Transverse colon (tissue), 4 donors: ENCODE measurements at regions not wholly inside any gene's neighbourhood (a gene's known extent, or its start where the extent isn't known, plus 50 kb on each side); places are given as distances from the start of the nearest gene placed in this dataset.

Experiments used
- DNase-seq: peaks from one replicate; pipeline ENCODE4 v3.0.0-alpha.2; 2019
- H3K27ac ChIP-seq, 4 donors: fragments of 200-600 bp; sonication (generic); 2 replicates each; pipeline ENCODE4 v1.5.1; 2016 to 2018; ENCODE audit warnings: inconsistent platforms in 4 of 4
- H3K27me3 ChIP-seq: fragments of 200-600 bp; sonication (generic); 2 replicates; pipeline ENCODE4 v1.5.1; 2017; ENCODE audit warnings: inconsistent platforms
- H3K36me3 ChIP-seq, 4 donors: fragments of 200-600 bp; sonication (generic); 2 replicates each; pipeline ENCODE4 v1.5.1; 2017 to 2019; ENCODE audit warnings: inconsistent platforms in 4 of 4
- H3K4me1 ChIP-seq, 4 donors: fragments of 200-600 bp; sonication (generic); 2 replicates each; pipeline ENCODE4 v1.5.1; 2017 to 2020; ENCODE audit warnings: inconsistent platforms in 4 of 4
- H3K4me3 ChIP-seq, 4 donors: fragments of 200-600 bp; sonication (generic); 1 replicate in 1 of 4; 2 replicates in 3 of 4; pipeline versions ENCODE4 v1.5.1 to v1.6.1; 2017 to 2019; ENCODE audit warnings: inconsistent platforms in 4 of 4
- H3K9me3 ChIP-seq, 2 donors: fragments of 200-600 bp; sonication (generic); 2 replicates each; pipeline ENCODE4 v1.5.1; 2017 to 2019; ENCODE audit warnings: inconsistent platforms in 2 of 2
- EP300 ChIP-seq: sonication (generic); formaldehyde crosslinking; IDR thresholded peaks from one replicate; pipeline ENCODE4 v1.6.1; 2017; ENCODE audit warnings: antibody characterized with exemption, low read depth
- POLR2A ChIP-seq: fragments of 450-650 bp; IDR thresholded peaks from one replicate; pipeline ENCODE4 v1.6.1; 2016; ENCODE audit warnings: antibody characterized with exemption, mild to moderate bottlenecking, moderate library complexity
- POLR2AphosphoS5 ChIP-seq, 3 donors: sonication (generic); formaldehyde crosslinking; IDR thresholded peaks; one replicate each; pipeline ENCODE4 v1.6.1; 2016; ENCODE audit warnings: antibody characterized with exemption in 3 of 3
- WGBS, 2 donors: methylation state at CpG; one replicate each; pipeline ENCODE4 v1.1.5; 2018; ENCODE audit warnings: low coverage in 1 of 2; 5-methylcytosine and 5-hydroxymethylcytosine counted together
- in situ Hi-C, 4 donors: fragments of 200-750 bp; cut with MboI; loops; one replicate each; pipeline versions ENCODE4 v1.15.0 to v1.15.1; 2017; ENCODE audit warnings: low sequenced_read_pairs in 3 of 4, low pct_ligation_motif_present in 1 of 4, low pct_unique_long_range_greater_than_20kb in 1 of 4
- intact Hi-C: fragments of 100-400 bp; cut with DNase I; formaldehyde crosslinking; loops from one replicate; pipeline ENCODE4 v1.15.1; 2023; ENCODE audit warnings: low total_unique reads
- TF ChIP-seq, protein P1 (sequence below), 5 experiments: fragments of 200-600 bp in 3 of 5; fragments of 450-650 bp in 2 of 5; sonication (generic) in 3 of 5; IDR thresholded peaks; 1 replicate in 2 of 5; 2 replicates in 3 of 5; pipeline ENCODE4 v1.5.1; 2016 to 2017; ENCODE audit warnings: antibody characterized with exemption in 5 of 5, inconsistent platforms in 3 of 5, mild to moderate bottlenecking in 2 of 5, moderate library complexity in 1 of 5

DNA sequence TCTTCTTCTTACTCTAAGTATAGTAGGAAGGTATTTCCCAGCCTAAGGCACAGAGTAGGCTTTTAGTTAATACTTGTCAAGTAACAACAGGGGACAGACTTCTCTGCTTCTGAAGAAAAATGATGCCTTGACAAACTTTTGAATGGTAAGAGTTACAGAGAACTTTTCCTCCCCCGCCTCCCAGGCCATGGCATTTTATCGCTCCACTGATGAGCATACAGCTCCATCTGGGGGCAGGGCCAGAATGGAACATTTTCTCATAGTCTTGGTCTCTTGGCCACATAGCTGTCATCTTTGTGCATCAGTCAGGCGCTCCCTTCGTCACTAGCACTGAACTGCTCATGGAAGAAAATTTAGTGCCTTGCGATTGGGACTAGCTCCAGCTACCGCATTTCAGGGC, 1066.8 kb upstream of the CITED2 start:
- DNase-seq, result peak; percentile 41
- Histone ChIP-seq H3K27me3 (no peaks in the 10 kb centered on the region), H3K27ac (no peak overlapping the region), H3K36me3 (no peaks in the 10 kb centered on the region), H3K4me3 (no peak overlapping the region), H3K9me3 (no peaks in the 10 kb centered on the region), H3K4me1 (peaks cover 0 to 7% (median 3%) of the 10 kb centered on the region in 4 donors)
- WGBS, 2 donors, result 51 to 68% methylated on average over 2 to 6 of the region's 6 CpGs
- intact Hi-C loops (no loop called here), in situ Hi-C loops (loop anchor here in 1 of 4 donors (25.0 kb wide), 1 partner anchor 1054 kb away; no protein-coding TSS in a partner anchor)
- TF ChIP-seq, protein P1, sequence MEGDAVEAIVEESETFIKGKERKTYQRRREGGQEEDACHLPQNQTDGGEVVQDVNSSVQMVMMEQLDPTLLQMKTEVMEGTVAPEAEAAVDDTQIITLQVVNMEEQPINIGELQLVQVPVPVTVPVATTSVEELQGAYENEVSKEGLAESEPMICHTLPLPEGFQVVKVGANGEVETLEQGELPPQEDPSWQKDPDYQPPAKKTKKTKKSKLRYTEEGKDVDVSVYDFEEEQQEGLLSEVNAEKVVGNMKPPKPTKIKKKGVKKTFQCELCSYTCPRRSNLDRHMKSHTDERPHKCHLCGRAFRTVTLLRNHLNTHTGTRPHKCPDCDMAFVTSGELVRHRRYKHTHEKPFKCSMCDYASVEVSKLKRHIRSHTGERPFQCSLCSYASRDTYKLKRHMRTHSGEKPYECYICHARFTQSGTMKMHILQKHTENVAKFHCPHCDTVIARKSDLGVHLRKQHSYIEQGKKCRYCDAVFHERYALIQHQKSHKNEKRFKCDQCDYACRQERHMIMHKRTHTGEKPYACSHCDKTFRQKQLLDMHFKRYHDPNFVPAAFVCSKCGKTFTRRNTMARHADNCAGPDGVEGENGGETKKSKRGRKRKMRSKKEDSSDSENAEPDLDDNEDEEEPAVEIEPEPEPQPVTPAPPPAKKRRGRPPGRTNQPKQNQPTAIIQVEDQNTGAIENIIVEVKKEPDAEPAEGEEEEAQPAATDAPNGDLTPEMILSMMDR (IDR thresholded peaks at IDR 0.05), result peak in 4 of 5 experiments; percentile 32 to 39 (median 35)
- TF ChIP-seq POLR2AphosphoS5 (IDR thresholded peaks at IDR 0.05) (no peak), EP300 (no peak), POLR2A (no peak)

GRCh38 chr6:140440223-140440835, 1065.9 kb upstream of the CITED2 start:
- TF ChIP-seq, protein P1 (IDR thresholded peaks at IDR 0.05), result no peak
- TF ChIP-seq EP300, result no peak
- no peak for TF ChIP-seq POLR2A
- no peak for TF ChIP-seq POLR2AphosphoS5 (IDR thresholded peaks at IDR 0.05)
- in situ Hi-C loops, result loop anchor here in 1 of 4 donors (25.0 kb wide), 1 partner anchor 1053 kb away; no protein-coding TSS in a partner anchor

GRCh38 chr6:140438346-140438735, 1063.9 kb upstream of the CITED2 start:
- WGBS, 2 donors, result 86 to 88% methylated on average over 2 of the region's 2 CpGs
- in situ Hi-C loops, result loop anchor here in 1 of 4 donors (25.0 kb wide), 1 partner anchor 1051 kb away; no protein-coding TSS in a partner anchor

More at GRCh38 chr6:140440223-140440835, 1065.9 kb upstream of the CITED2 start:
- Histone ChIP-seq H3K4me1 (peaks cover 0 to 7% (median 3%) of the 10 kb centered on the region in 4 donors), H3K9me3 (no peaks in the 10 kb centered on the region), H3K4me3 (no peak overlapping the region), H3K27ac (no peak overlapping the region), H3K27me3 (no peaks in the 10 kb centered on the region), H3K36me3 (no peaks in the 10 kb centered on the region)
- no peak for DNase-seq
- 44 to 52% methylated on average over 2 of the region's 2 CpGs for WGBS, 2 donors
- intact Hi-C loops, result no loop called here

GRCh38 chr6:140437619-140438345, 1063.3 kb upstream of the CITED2 start:
- WGBS, 2 donors, result 75 to 78% methylated on average over 3 to 5 of the region's 5 CpGs
- intact Hi-C loops (no loop called here), in situ Hi-C loops (loop anchor here in 1 of 4 donors (25.0 kb wide), 1 partner anchor 1050 kb away; no protein-coding TSS in a partner anchor)
- H3K9me3 ChIP-seq, result no peaks in the 10 kb centered on the region
- H3K27me3 ChIP-seq, result no peaks in the 10 kb centered on the region
- no peaks in the 10 kb centered on the region for H3K36me3 ChIP-seq
- DNase-seq, result no peak
- H3K27ac ChIP-seq, result no peak overlapping the region
- peaks cover 0 to 7% (median 3%) of the 10 kb centered on the region in 4 donors for H3K4me1 ChIP-seq
- TF ChIP-seq POLR2A, result no peak
- TF ChIP-seq POLR2AphosphoS5 (IDR thresholded peaks at IDR 0.05), result no peak
- TF ChIP-seq EP300, result no peak
- TF ChIP-seq, protein P1 (IDR thresholded peaks at IDR 0.05), result no peak
- H3K4me3 ChIP-seq, result no peak overlapping the region

More at GRCh38 chr6:140438346-140438735, 1063.9 kb upstream of the CITED2 start:
- H3K27me3 ChIP-seq, result no peaks in the 10 kb centered on the region
- H3K9me3 ChIP-seq, result no peaks in the 10 kb centered on the region
- peaks cover 0 to 7% (median 3%) of the 10 kb centered on the region in 4 donors for H3K4me1 ChIP-seq
- no peak for DNase-seq
- no peak for TF ChIP-seq EP300
- no peaks in the 10 kb centered on the region for H3K36me3 ChIP-seq
- intact Hi-C loops, result no loop called here
- H3K27ac ChIP-seq, result no peak overlapping the region
- no peak overlapping the region for H3K4me3 ChIP-seq
